IPS DF 6.9 (cell line): ENCODE measurements at regions not wholly inside any gene's neighbourhood (a gene's known extent, or its start where the extent isn't known, plus 50 kb on each side); places are given as distances from the start of the nearest gene placed in this dataset.

Source experiments
- DNase-seq: peaks from one replicate; pipeline ENCODE4 v3.0.0-alpha.2; 2013; ENCODE audit warnings: low read depth, low spot score
- H3K27ac ChIP-seq: one replicate; pipeline ENCODE4 v1.5.1; 2013; ENCODE audit warnings: low read length, control low read depth
- H3K27me3 ChIP-seq: 2 replicates; pipeline ENCODE4 v1.6.1; 2013; ENCODE audit warnings: mild to moderate bottlenecking, low read length; ENCODE audit not compliant: control insufficient read depth, insufficient read depth
- H3K36me3 ChIP-seq: 2 replicates; pipeline ENCODE4 v1.6.1; 2013; ENCODE audit warnings: low read length; ENCODE audit not compliant: control insufficient read depth, insufficient read depth
- H3K4me1 ChIP-seq: 2 replicates; pipeline ENCODE4 v1.6.1; 2013; ENCODE audit warnings: low read length; ENCODE audit not compliant: control insufficient read depth, insufficient read depth
- H3K4me3 ChIP-seq: 2 replicates; pipeline ENCODE4 v1.5.1; 2013; ENCODE audit warnings: mild to moderate bottlenecking, low read length
- H3K9me3 ChIP-seq: 2 replicates; pipeline ENCODE4 v1.6.1; 2013; ENCODE audit warnings: low read length, inconsistent platforms; ENCODE audit not compliant: control insufficient read depth, insufficient read depth
- WGBS: extraction: QIAGEN DNeasy Blood & Tissue Kit; methylation state at CpG from one replicate; pipeline ENCODE4 v1.1.7; 2013; ENCODE audit warnings: mixed read lengths, missing lambda C conversion rate; ENCODE audit not compliant: insufficient read length, insufficient coverage; 5-methylcytosine and 5-hydroxymethylcytosine counted together

- Histone ChIP-seq H3K36me3 (no peaks in the 10 kb centered on the region), H3K27ac (no peak overlapping the region), H3K27me3 (no peaks in the 10 kb centered on the region), H3K4me1 (peaks cover 3% of the 10 kb centered on the region; the same call in 1 of the 2 replicates), H3K4me3 (no peak overlapping the region), H3K9me3 (no peaks in the 10 kb centered on the region)
- no CpG with 5 or more reads among the region's 3 CpGs for WGBS
- DNase-seq: no peak
These were observed 218.1 kb downstream of the AUH start for GRCh38 chr9:91143642-91144041.

DNA sequence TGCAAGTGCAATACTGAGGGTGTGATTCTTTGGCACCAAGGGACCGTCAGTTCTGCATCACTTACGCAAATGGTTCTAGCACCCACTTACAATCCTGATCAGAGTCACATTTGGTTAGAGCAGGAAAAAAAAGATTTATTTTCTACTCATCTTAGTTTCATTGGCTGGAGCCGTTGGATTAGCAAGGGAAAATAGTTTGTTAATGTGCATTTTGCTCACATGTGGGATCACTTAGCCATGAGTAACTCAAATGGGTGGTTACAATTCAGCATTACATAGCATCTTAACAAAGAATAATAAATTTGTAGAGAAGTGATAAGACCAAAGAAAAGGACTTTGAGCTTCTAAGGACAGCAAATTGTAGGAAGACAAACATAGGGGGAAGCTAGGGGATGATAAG, 216.9 kb downstream of the AUH start:
- no peak for DNase-seq
- Histone ChIP-seq H3K4me1 (peaks cover 3% of the 10 kb centered on the region; the same call in 1 of the 2 replicates), H3K4me3 (no peak overlapping the region), H3K27me3 (no peaks in the 10 kb centered on the region), H3K9me3 (no peaks in the 10 kb centered on the region), H3K36me3 (no peaks in the 10 kb centered on the region), H3K27ac (no peak overlapping the region)
- WGBS: no CpG with 5 or more reads among the region's 3 CpGs

- no peak for DNase-seq
- peaks cover 3% of the 10 kb centered on the region; the same call in 1 of the 2 replicates for H3K4me1 ChIP-seq
- no peaks in the 10 kb centered on the region for H3K27me3 ChIP-seq
- no peaks in the 10 kb centered on the region for H3K9me3 ChIP-seq
- H3K27ac ChIP-seq: no peak overlapping the region
- H3K4me3 ChIP-seq: no peak overlapping the region
- WGBS: no CpG with 5 or more reads among the region's 4 CpGs
- H3K36me3 ChIP-seq: no peaks in the 10 kb centered on the region
These were observed 216.2 kb downstream of the AUH start for GRCh38 chr9:91145496-91145895.

DNA sequence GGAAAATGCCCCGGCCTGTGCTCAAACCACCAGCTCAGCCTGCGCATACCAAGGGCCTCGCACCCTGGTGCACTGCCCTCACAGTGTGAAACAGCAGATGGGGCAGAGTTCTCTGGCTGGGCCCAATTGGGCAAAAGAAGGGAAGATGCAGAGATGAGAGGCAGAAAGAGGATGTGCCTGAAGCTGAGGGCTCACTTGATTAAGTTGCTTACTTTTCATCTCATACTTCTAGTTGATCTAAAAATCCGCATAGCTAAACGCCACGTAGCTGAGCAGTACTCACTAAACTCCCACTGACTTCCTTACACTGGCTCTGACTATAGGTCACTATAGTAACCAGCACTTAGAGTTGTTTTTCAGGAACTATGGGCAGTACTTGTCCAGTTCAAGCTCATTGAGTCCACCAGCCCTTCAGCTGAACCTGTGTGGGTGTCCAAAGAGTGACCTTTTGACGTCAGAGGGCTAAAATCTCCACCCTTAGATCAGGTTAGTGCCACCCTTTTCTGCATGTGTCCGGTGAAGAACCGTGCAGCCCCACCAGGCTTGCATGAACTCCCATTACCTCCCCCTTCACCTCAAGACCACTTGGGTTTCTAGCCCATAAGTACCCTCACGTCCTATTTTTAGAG, 215.2 kb downstream of the AUH start:
- H3K9me3 ChIP-seq: no peaks in the 10 kb centered on the region
- peaks cover 3% of the 10 kb centered on the region; the same call in 1 of the 2 replicates for H3K4me1 ChIP-seq
- H3K27ac ChIP-seq: no peak overlapping the region
- no peak overlapping the region for H3K4me3 ChIP-seq
- WGBS: no CpG with 5 or more reads among the region's 10 CpGs
- H3K36me3 ChIP-seq: no peaks in the 10 kb centered on the region
- DNase-seq: no peak
- no peaks in the 10 kb centered on the region for H3K27me3 ChIP-seq

GRCh38 chr9:91147079-91147708, 214.5 kb downstream of the AUH start:
- no peak for DNase-seq
- Histone ChIP-seq H3K36me3 (no peaks in the 10 kb centered on the region), H3K9me3 (no peaks in the 10 kb centered on the region), H3K4me3 (no peak overlapping the region), H3K4me1 (0 out of 2 replicates have a peak, but pooled peaks cover 1% of the 10 kb centered on the region), H3K27ac (no peak overlapping the region), H3K27me3 (no peaks in the 10 kb centered on the region)
- WGBS: no CpG with 5 or more reads among the region's 5 CpGs

DNA sequence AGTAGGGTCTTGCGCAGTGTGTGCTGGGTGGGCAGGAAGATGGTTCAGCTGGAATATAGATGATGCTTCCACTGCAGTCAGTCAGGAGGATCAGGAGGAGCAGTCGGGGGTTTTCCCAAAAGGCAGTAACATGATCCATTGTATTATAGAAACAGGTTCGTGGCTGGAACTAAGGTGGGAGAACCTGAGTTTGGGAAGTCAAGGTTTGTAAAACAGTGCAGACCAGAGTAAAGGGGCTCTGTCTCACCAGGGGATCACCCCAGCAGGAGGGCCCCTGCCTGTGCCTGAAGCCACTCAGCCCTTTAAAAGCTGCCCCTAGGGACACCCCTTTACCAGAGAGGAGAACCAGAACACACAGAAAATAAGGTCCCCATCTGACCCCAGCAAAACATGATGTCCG, 213.4 kb downstream of the AUH start:
- Histone ChIP-seq H3K27me3 (no peaks in the 10 kb centered on the region), H3K36me3 (no peaks in the 10 kb centered on the region), H3K27ac (no peak overlapping the region), H3K4me3 (no peak overlapping the region), H3K9me3 (no peaks in the 10 kb centered on the region), H3K4me1 (0 out of 2 replicates have a peak, but pooled peaks cover 1% of the 10 kb centered on the region)
- no CpG with 5 or more reads among the region's 4 CpGs for WGBS
- DNase-seq: no peak

- H3K27ac ChIP-seq: no peak overlapping the region
- DNase-seq: no peak
- H3K9me3 ChIP-seq: no peaks in the 10 kb centered on the region
- 0 out of 2 replicates have a peak, but pooled peaks cover 1% of the 10 kb centered on the region for H3K4me1 ChIP-seq
- H3K36me3 ChIP-seq: no peaks in the 10 kb centered on the region
- no CpG with 5 or more reads among the region's 3 CpGs for WGBS
- H3K4me3 ChIP-seq: no peak overlapping the region
- H3K27me3 ChIP-seq: no peaks in the 10 kb centered on the region
These were observed 211.3 kb downstream of the AUH start for GRCh38 chr9:91150273-91150997.

GRCh38 chr9:91150998-91151717, 210.6 kb downstream of the AUH start:
- no peaks in the 10 kb centered on the region for H3K36me3 ChIP-seq
- no CpG with 5 or more reads among the region's 5 CpGs for WGBS
- no peak overlapping the region for H3K4me3 ChIP-seq
- no peak overlapping the region for H3K27ac ChIP-seq
- H3K9me3 ChIP-seq: no peaks in the 10 kb centered on the region
- H3K27me3 ChIP-seq: no peaks in the 10 kb centered on the region
- 0 out of 2 replicates have a peak, but pooled peaks cover 1% of the 10 kb centered on the region for H3K4me1 ChIP-seq
- DNase-seq: no peak

GRCh38 chr9:91151718-91152095, 210.0 kb downstream of the AUH start:
- Histone ChIP-seq H3K4me3 (no peak overlapping the region), H3K27me3 (no peaks in the 10 kb centered on the region), H3K36me3 (no peaks in the 10 kb centered on the region), H3K4me1 (0 out of 2 replicates have a peak, but pooled peaks cover 1% of the 10 kb centered on the region), H3K27ac (no peak overlapping the region), H3K9me3 (no peaks in the 10 kb centered on the region)
- WGBS: no CpG with 5 or more reads among the region's 4 CpGs
- DNase-seq: no peak

DNA sequence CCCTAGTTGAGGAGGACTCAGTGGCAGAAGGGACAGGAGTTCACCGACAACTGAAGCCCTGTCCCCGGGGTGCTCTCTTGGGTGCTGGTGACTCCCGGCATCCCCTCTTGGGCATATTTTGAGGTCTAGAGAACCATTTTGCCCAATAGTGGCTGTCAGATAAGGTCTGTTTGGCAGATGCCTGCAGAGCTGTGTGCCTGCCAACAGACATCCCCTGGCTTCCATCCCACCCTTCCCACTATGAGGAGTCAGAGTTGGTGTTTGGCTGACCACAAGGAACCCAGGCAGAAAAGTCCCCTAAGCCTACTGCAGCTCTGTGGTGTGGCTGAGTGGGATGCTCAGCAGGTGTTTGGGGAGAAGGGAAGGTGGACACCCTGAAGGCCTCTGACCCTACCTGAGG, 207.0 kb downstream of the AUH start:
- no peak for DNase-seq
- H3K4me3 ChIP-seq: no peak overlapping the region
- H3K36me3 ChIP-seq: no peaks in the 10 kb centered on the region
- H3K9me3 ChIP-seq: no peaks in the 10 kb centered on the region
- no peaks in the 10 kb centered on the region for H3K27me3 ChIP-seq
- no peak overlapping the region for H3K27ac ChIP-seq
- H3K4me1 ChIP-seq: no peaks in the 10 kb centered on the region
- no CpG with 5 or more reads among the region's 3 CpGs for WGBS
